Erythroblast (primary cell): ENCODE measurements at regions not wholly inside any gene's neighbourhood (a gene's known extent, or its start where the extent isn't known, plus 50 kb on each side); places are given as distances from the start of the nearest gene placed in this dataset.

Experiments
- GATA1 ChIP-seq: IDR thresholded peaks from 2 replicates; pipeline ENCODE4 v1.6.1; 2011; ENCODE audit warnings: low read depth, mild to moderate bottlenecking, control low read depth, low read length, moderate library complexity
- POLR2A ChIP-seq: IDR thresholded peaks from 2 replicates; pipeline ENCODE4 v1.6.1; 2011; ENCODE audit warnings: mild to moderate bottlenecking, low read length

DNA sequence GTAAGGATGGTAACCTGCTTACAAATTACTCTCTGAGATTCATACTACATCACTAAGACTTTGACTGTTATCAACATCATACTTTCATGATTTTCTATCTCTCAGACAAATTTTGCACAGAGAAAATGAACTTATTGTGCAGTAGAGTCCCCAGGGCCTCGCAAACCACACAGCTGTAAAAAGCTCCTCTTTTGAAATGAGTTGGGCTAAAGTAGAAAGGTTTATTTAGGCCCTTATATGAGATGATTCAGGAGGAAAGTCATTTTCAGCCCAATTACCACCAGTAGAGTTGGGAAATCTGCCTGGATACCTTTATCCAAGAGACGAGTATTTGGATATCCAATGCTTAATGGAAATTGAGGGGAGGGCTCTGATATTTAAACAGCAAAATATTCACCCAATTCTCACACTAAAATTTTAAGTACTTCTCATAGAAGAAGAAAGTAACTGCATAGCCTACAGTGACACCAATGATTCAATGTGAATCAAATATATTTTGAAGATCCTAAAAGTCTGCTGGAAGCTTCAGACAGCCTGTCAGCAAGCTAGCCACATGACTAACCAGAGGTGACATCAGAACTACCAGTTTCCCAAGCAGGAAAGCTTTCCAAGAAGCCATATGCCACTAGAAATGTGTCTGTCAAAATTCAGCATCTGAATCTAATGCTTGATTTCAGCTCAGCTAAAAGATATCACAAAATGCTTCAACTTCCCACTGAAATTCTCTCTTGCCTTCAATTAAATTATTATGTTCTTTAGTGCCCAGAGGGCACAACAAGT is 190.1 kb upstream of the SYT1 start:
- TF ChIP-seq POLR2A (no peak), GATA1 (no peak)
